GM19328 (cell line): ENCODE measurements at regions not wholly inside any gene's neighbourhood (a gene's known extent, or its start where the extent isn't known, plus 50 kb on each side); places are given as distances from the start of the nearest gene placed in this dataset.
"Not testable (repeated sequence)": the region's sequence is repeated elsewhere in the genome, so short reads cannot be mapped to it uniquely, and the experiment has no call there.

ENCODE experiments used
- ATAC-seq: cut with Tn5 transposase; IDR thresholded peaks from one replicate; pipeline ENCODE4 v1.9.1; 2021; ENCODE audit warnings: mild to moderate bottlenecking, moderate library complexity; ENCODE audit not compliant: unreplicated experiment

DNA sequence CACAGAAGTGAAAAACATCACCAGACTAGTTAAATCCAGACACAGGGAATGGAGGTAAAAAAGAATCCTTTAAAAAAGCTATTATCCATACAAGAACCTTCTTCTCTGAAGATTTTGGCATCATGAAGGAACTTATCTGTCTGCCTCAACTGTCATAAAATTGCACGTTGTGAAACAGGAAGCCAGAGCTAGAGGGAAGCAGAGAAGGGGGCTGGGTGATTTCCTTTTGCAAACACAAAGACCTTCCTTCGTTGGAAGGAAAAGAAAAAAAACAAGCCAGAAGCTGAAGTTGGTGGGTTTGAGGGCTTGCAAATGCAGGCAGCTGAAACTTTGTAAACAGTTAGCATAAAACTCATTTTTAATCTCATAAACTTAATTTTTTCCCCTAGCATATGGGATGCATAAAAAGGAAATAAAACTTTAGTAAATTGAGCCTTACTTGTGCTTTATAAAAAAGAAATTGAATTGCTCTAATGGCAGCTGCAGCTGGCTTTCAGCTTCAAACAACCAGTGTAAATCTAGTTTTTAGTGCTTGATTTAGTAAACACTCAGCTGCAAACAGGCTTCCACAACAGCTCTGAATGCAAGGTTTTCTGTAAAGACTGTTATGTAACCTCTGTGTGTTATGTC lies 101.6 kb downstream of the OTUD1 start:
- ATAC-seq: no peak

DNA sequence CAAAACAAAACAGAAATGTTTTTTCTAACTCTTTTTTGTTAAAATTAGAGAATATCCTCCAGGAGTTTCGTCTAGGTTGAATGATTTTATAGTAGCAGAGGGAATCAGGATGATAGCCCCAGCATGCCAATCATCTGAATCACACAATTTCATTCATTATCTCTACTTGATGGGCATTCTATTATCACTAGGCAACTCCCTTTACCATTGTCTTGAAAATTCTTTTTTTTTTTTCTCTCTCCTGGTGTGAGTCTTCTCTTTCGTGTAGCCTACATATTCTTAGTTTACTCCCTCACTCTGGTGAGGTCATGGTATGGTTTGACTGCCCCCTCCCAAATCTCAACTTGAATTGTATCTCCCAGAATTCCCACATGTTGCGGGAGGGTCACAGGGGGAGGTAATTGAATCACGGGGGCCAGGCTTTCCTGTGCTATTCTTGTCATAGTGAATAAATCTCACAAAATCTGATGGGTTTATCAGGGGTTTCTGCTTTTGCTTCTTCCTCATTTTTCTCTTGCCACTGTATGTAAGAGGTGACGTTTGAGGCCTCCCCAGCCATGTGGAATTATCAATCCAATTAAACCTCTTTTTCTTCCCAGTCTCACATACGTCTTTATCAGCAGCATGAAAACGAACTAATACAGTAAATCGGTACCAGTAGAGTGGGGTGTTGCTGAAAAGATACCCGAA lies 105.0 kb downstream of the OTUD1 start:
- no peak for ATAC-seq

DNA sequence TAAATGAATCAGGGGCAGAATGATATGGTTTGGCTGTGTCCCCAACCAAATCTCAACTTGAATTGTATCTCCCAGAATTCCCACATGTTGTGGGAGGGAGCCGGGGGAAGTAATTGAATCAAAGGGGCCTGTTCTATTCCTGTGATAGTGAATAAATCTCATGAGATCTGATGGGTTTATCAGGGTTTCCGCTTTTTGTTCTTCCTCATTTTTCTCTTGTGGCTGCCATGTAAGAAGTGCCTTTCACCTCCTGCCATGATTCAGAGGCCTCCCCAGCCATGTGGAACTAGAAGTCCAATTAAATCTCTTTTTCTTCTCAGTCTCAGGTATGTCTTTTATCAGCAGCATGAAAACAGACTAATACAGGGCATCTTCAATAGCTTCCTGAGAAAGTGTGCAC lies 107.0 kb downstream of the OTUD1 start:
- not testable (repeated sequence) for ATAC-seq

DNA sequence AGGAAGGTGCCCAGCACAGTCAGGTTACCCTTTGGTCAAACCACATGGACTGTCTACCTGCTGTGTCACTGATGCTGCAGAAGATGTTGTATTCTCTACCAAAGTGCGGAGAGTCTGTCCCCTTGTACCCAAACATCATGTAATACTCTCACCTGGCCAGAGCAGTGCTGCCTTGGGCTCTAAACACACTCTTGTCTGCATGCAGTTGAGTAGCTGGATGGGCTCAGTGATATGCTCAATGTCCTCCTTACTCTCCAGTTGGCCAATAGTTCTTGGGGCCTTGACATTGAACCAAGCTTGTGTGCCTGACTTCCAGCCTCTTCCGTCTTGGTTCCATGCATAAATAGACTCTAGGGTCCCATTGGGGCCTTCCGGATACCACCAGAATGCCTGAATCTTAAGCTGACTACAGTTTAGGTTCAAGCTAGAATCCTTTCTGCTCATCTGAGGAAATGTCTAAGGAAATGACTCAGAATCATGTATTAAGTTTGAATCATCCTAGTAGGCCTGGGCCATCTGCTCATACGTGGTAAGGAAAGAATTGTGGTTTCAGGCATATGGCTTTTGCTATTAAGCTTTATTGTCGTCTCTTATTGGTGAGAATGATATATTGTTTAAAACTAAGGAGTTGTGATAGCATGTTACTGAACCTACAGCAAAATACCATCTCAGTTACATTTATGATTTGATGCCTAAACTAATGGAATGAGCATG lies 118.0 kb downstream of the OTUD1 start:
- ATAC-seq: no peak

DNA sequence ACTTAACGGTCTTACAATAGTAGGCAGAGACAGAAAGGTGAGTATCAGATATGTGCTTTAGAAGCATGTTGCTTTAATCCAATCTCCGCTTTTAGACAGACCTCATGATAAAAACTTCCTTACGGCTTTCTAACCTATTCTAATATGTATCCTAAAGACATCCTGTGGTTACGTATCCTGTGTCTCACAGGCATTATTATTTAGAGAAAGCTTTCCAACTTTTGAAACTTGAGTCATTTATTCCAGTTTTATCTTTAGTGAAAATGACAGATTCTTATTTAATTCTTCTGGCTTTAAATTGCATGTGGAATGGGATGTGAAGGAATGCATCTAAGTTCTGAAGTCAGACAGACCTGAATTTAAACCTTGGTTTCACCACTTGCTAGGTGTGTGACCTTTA lies 118.9 kb downstream of the OTUD1 start:
- no peak for ATAC-seq

DNA sequence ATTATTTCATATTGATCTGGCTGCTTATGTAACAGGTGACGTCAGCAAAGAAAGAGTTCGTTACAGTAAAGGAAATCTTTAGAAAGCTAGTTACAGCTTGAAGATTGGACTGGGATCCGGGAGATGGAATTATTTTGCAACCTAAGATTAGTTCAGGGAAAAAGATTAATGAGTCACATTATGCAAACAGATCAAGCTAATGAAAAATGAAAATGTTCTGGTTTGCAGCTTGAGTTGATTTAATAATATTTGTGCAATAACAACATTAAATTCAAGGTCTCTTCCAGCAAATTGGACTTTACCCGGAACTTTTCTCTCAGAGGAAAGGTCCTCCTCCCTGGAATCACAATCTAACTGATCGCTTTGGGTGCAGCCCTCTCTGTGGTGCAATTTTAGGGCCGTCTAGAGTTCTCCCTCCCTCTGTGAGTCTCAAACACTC lies 119.5 kb downstream of the OTUD1 start:
- ATAC-seq: no peak

DNA sequence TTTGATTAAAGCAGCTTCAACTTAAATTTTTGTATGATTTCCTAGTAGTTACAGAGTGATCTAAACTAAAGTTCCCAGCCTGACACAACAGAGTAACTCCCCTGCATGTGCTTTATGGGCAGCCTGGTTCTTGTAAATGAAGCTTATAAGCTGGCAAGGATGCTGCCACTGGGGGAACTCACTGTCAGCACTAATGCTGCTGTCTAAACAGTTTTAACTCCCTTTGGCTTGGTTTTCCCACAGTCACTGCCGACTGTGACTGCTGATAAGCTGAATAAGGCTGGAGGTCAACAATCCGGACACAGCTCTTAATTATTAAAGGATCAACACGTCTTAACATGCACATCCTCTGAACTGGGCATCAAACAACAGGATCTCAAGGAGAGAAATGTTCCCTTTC lies 130.1 kb downstream of the OTUD1 start:
- no peak for ATAC-seq

DNA sequence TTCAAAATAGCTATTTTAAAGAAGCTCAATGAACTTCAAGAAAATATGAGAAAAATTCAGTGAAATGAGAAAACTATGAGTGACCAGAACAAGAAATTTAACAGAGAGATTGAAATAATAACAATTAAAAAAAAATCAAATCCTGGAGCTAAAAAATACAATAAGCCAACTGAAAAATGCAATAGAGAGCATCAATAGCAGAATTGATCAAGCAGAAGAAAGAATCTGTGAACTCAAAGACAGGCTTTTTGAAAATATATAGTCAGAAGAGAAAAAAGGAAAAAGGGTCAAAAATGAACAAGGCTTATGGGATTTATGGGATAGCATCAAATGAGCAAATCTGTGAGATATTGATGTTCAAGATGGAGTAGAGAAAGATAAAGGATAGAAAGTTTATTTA lies 133.0 kb downstream of the OTUD1 start:
- ATAC-seq: no peak

DNA sequence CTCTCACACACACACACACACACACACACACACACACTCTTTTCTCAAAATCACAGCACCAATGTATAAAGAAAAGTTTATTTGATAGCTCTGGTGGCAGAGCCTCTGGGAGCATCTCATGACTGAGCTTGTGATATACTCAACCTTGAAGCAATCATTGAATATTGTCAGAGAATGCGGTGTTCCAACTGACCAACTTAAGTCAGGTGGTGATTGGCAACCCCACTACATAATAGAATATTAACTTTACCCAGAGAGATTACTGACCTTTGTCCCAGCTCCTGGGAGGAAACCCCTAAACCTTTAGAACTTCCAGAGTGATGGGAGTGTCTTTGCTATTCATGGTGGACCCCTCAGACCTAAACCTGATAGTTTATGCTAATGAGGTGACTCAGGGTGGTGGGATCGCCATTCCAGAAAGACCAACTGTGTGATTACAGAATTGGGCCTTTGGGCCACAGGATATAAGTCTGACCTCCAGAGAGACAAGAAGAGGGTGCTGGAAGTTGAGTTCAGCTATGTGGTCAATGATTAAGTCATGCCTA lies 143.1 kb downstream of the OTUD1 start:
- no peak for ATAC-seq

DNA sequence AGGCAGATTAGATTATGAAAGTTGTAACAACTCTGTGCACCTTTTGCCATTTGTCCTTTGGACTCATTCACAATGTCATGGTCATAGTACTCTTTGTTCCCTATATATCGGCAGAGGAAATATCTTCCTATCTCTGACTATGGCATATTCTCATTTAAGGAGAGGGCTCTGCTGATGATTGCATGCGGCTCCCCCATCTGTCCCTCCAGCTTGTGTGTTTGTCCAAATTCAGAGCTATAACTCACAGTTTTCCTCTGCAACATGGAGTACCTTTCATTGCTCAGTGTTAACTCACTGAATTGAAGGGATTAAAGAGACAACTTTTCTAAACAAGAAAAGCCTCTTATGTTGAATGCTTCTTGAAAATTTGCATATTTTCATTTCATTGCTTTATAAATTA lies 145.5 kb downstream of the OTUD1 start:
- ATAC-seq: no peak

DNA sequence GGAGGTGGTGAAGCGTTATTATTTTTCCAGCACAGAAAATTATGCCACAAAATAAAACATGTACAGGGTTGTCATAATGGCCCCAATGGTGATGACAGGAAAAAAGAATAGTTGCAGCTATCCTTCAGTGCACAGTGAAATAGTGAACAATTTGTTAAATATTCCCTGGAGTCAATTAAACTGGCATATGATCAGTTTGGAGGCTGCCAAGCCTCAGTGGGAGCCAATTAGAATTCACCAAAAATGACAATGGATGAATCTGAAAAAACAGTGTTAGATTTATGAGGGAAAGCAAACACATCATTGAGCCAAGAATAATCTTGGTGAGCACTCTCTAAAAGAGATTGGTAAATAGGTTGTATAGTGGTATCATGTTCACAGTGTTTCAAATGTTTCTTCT lies 146.3 kb downstream of the OTUD1 start:
- ATAC-seq: no peak

DNA sequence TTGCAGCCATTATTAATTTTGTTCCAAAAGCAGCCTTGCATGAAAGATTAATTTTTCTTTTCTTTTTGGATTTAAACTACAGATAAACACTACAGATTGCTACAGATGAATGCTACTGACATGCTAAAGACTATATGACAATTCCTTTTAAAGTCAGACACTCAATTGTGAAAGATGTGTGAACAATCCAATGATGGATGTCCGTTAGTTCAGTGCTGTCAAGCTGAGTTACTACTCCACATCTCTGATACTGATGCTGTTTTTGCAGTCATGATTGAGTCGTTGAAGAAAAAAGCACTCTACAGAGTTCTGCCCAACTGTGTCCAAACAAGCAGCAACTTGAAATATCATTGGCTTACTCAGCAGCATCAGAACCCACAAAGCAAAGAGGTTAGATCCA lies 146.8 kb downstream of the OTUD1 start:
- ATAC-seq: no peak

DNA sequence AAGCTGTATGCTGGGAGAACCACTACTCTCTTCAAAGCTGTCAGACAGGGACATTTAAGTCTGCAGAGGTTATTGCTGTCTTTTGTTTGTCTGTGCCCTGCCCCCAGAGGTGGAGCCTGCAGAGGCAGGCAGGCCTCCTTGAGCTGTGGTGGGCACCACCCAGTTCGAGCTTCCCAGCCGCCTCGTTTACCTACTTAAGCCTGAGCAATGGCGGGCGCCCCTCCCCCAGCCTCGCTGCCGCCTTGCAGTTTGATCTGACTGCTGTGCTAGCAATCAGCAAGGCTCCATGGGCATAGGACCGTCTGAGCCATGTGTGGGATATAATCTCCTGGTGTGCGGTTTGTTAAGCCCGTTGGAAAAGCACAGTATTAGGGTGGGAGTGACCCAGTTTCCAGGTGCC lies 156.4 kb downstream of the OTUD1 start:
- not testable (repeated sequence) for ATAC-seq

DNA sequence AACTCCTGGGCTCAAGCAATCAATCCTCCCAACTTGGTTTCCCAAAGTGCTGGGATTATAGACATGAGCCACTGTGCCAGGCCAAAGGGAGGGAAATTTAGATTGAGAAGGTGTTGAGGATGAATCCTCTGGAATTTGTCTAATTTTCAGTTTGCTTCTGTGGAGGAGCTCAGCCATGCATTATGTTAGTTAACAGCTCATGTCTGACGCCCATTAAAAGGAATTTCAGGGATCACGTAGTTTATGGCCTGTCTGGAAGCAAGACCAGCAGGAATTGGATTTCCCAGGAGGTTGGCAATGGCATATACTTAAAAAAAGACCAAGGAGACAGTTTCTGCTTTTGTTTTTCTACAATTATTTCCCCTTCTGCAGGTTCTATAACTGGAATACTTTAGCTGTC lies 165.7 kb downstream of the OTUD1 start:
- ATAC-seq: no peak

DNA sequence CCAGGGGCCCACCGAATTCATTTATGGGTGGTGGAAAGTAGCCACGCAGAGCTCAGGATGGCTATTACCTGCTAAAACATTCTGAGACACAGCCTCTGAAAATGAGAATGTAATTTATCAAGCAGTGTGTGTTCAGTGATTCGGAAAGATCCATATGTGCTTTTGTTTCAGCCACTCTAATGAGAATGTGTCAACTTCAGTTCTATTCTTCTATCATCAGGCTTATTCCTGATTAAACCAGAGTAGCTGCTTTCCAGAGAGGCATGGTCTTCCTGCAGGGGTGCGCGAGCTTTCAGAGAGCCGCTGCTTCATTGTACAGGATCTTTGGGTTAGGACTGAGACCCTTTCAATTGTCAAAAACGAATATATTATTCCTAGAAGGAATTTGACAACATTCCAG lies 167.6 kb downstream of the OTUD1 start:
- no peak for ATAC-seq

DNA sequence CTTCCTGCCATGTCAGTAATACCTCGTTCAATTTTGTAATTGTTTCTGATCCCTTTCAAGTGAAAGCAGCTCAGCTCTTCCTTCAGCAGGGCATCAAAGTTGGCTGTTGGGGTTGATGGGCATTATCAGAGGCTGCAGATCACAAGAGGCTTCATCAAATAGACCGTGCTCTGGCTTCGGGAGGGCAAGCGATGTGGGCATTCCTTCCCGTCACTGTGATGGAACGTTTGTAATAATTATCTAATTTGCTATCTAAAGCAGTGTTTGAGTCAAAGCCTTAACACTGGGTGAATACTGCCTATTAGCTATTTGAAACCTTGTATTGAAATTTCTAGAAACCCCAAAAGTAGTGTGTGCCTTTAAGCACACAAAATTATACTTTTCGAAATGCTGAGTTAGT lies 170.1 kb downstream of the OTUD1 start:
- ATAC-seq: no peak

DNA sequence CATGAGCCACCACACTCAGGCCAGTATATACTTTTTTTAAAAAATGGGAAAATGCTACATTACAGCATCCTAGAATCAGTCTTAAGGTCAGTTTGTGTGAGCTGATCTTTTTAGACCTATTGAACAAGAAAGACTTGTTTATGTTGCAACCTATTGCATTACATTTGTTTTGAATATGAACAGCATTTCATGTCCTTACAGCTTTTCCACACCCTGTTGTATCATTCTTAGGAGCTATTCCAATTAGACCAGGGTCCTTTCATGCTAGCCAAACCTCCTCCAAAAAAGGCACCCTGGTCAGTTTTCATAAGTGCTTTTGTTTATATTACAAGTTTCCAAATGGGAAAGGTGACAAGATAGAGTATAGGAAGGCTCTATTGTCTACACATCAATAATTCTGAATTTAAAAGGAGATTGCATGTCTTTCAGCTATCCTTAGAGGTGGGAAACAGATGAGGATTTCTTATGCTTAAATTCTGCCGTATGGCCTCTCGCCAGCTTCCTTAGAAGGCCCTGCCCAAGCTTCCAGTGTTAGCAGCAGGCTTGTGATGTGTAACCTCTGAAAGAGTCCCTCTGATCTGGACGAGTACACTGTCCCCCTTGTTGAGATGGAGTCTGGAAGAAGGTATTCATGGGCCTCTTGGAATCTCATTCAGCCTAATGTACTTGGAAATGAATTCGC lies 171.9 kb downstream of the OTUD1 start:
- ATAC-seq: no peak

DNA sequence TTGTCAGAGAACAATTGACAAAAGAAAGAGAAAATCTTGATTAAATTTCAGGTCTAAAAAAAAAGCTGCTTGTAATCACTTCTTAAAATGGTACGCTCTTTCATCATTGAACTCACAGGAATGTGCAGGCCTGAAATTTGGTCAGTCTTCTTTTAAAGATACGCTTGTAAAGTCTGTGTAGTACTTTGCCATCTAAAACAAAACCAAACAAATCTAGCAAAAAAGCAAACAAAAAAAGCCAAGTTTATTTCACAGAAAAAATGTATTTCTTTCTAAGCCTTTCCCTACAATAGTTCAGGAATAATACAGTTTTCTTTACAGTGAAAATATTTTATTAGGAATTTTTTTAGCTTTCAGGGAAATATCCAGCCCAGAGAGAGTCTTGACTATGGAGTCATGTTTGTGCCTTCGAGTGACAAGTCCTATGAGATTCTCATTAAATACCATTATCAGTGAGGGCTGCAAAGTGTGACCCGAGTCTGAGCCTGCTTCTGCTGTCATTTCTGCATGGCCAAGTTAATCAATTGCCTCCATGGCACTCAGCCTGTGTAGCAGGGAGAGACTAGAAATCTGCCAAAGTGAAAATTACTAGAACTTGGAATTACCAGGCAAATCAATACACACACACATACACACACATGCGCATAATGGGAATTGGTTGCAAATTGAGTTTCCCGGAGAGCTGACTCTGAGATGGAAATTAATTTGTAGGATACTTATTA lies 172.6 kb downstream of the OTUD1 start:
- no peak for ATAC-seq

DNA sequence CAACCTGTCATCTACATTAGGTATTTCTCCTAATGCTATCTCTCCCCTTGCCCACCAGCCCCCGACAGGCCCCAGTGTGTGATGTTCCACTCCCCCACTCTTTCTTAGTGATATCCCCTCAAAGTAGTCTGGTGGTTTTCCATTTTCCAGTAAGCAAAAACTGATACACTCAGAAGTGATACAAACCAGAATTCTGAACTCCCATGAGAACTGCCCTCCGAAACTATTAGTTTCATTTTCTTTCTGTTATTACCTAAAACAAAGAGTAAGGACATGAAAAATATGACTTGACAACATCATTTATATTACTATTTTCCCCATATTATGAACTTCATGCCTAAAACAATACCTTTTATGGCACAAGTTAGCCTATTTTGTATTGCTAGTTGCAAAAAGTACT lies 175.0 kb downstream of the OTUD1 start:
- ATAC-seq: peak; percentile 59

DNA sequence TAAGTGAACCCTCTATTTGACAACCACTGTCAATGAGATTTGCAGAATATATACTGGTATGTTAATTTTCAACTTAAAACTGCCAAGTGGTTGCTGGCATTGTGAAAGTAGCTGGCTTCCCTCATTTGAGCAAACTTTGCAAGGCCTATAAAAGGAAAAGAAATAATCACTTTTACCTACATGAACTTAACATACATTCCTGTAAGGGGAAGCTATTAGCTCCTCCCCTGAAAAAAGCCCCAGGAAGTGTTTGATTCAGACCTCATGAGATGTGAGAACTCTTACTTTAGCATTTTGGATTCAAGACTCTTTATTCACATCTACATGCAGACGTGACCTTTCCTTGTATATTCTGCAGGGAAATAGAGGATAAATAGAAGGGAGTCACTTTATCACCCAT lies 175.6 kb downstream of the OTUD1 start:
- ATAC-seq: no peak

DNA sequence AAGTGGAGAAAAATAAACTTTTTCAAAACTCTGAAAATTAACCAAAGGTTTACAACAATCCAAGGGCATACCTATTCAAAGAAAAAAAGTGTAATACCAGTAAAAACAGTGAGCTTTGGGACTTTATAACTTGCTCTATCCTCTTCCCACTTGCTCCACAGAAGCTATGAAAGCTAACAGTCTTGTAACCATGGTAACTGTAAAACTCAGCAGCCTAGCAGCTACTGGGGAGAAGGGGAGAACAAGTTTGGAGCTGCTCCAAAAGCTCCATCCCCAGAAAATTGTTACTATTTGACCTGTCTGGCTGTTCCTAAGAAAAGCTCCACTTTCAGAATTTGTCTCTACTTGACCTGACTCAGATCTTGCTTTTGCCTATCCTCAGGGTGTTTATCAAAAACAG lies 191.5 kb downstream of the OTUD1 start:
- ATAC-seq: no peak
